ENCODE measurements at regions not wholly inside any gene's neighbourhood (a gene's known extent, or its start where the extent isn't known, plus 50 kb on each side); places are given as distances from the start of the nearest gene placed in this dataset.

DNA sequence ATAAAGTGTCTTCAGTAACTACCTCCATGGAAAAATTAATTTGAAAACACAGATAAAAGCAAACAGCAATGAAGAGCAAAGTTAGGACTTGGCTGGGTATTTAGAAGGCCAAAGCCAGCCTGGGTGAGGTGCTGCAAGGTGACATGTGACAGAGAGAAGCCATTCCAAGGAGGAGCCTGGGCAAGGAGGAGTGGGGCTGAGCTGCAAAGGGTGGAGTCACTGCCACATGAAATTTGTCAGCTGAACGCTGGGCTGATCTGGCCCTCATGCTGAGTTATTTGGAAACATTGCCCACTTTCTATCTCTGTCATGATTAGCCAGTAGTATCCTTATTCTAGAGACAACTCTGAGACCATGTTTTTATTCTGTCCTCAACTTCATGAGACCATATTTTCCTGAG is 76.3 kb downstream of the PERP start:
- Histone ChIP-seq H3K9me3 (ENCODE audit: control insufficient read depth in 2 of 3, insufficient read depth in 1 of 3, low read length in 3 of 3) (no peaks in the 10 kb centered on the region), H3K4me1 (ENCODE audit: control insufficient read depth in 2 of 3, insufficient read depth in 2 of 3, low read depth in 1 of 3, low read length in 3 of 3) (no peaks in the 10 kb centered on the region), H3K9ac (ENCODE audit: low read length in 3 of 3) (no peak overlapping the region), H3K27me3 (ENCODE audit: control insufficient read depth, insufficient read depth, low read length) (no peaks in the 10 kb centered on the region), H3K27ac (ENCODE audit: low read depth in 2 of 2, low read length in 2 of 2) (no peak overlapping the region), H3K36me3 (ENCODE audit: control insufficient read depth in 2 of 3, insufficient read depth in 3 of 3, low read length in 3 of 3) (no peaks in the 10 kb centered on the region), H3K4me3 (ENCODE audit: low read length in 3 of 3) (no peak overlapping the region)
- TF ChIP-seq, protein P1, sequence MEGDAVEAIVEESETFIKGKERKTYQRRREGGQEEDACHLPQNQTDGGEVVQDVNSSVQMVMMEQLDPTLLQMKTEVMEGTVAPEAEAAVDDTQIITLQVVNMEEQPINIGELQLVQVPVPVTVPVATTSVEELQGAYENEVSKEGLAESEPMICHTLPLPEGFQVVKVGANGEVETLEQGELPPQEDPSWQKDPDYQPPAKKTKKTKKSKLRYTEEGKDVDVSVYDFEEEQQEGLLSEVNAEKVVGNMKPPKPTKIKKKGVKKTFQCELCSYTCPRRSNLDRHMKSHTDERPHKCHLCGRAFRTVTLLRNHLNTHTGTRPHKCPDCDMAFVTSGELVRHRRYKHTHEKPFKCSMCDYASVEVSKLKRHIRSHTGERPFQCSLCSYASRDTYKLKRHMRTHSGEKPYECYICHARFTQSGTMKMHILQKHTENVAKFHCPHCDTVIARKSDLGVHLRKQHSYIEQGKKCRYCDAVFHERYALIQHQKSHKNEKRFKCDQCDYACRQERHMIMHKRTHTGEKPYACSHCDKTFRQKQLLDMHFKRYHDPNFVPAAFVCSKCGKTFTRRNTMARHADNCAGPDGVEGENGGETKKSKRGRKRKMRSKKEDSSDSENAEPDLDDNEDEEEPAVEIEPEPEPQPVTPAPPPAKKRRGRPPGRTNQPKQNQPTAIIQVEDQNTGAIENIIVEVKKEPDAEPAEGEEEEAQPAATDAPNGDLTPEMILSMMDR (IDR thresholded peaks at IDR 0.05; ENCODE audit: borderline replicate concordance, extremely low read depth, insufficient read depth), result no peak
- no peak for FAIRE-seq
- intact Hi-C loops (cut with DNase I), result no loop called here
- DNase-seq, result no peak

GRCh38 chr6:138031417-138031816 is 75.8 kb downstream of the PERP start:
- TF ChIP-seq, protein P1 (IDR thresholded peaks at IDR 0.05; ENCODE audit: borderline replicate concordance, extremely low read depth, insufficient read depth), result no peak
- intact Hi-C loops (cut with DNase I), result no loop called here
- no peak overlapping the region for H3K4me3 ChIP-seq (ENCODE audit: low read length in 3 of 3)
- no peak overlapping the region for H3K27ac ChIP-seq (ENCODE audit: low read depth in 2 of 2, low read length in 2 of 2)
- H3K9me3 ChIP-seq (ENCODE audit: control insufficient read depth in 2 of 3, insufficient read depth in 1 of 3, low read length in 3 of 3), result no peaks in the 10 kb centered on the region
- H3K4me1 ChIP-seq (ENCODE audit: control insufficient read depth in 2 of 3, insufficient read depth in 2 of 3, low read depth in 1 of 3, low read length in 3 of 3), result no peaks in the 10 kb centered on the region
- no peak overlapping the region for H3K9ac ChIP-seq (ENCODE audit: low read length in 3 of 3)
- no peaks in the 10 kb centered on the region for H3K27me3 ChIP-seq (ENCODE audit: control insufficient read depth, insufficient read depth, low read length)
- H3K36me3 ChIP-seq (ENCODE audit: control insufficient read depth in 2 of 3, insufficient read depth in 3 of 3, low read length in 3 of 3), result no peaks in the 10 kb centered on the region
- FAIRE-seq (no peak), DNase-seq (no peak)

GRCh38 chr6:138031850-138032249 is 75.4 kb downstream of the PERP start:
- Histone ChIP-seq H3K36me3 (ENCODE audit: control insufficient read depth in 2 of 3, insufficient read depth in 3 of 3, low read length in 3 of 3) (no peaks in the 10 kb centered on the region), H3K9me3 (ENCODE audit: control insufficient read depth in 2 of 3, insufficient read depth in 1 of 3, low read length in 3 of 3) (no peaks in the 10 kb centered on the region), H3K9ac (ENCODE audit: low read length in 3 of 3) (no peak overlapping the region), H3K4me3 (ENCODE audit: low read length in 3 of 3) (no peak overlapping the region), H3K27ac (ENCODE audit: low read depth in 2 of 2, low read length in 2 of 2) (no peak overlapping the region), H3K27me3 (ENCODE audit: control insufficient read depth, insufficient read depth, low read length) (no peaks in the 10 kb centered on the region), H3K4me1 (ENCODE audit: control insufficient read depth in 2 of 3, insufficient read depth in 2 of 3, low read depth in 1 of 3, low read length in 3 of 3) (no peaks in the 10 kb centered on the region)
- intact Hi-C loops (cut with DNase I), result no loop called here
- TF ChIP-seq, protein P1 (IDR thresholded peaks at IDR 0.05; ENCODE audit: borderline replicate concordance, extremely low read depth, insufficient read depth), result no peak
- no peak for DNase-seq
- FAIRE-seq, result no peak

GRCh38 chr6:138032571-138032970 is 74.6 kb downstream of the PERP start:
- H3K36me3 ChIP-seq (ENCODE audit: control insufficient read depth in 2 of 3, insufficient read depth in 3 of 3, low read length in 3 of 3), result no peaks in the 10 kb centered on the region
- no peak overlapping the region for H3K9ac ChIP-seq (ENCODE audit: low read length in 3 of 3)
- FAIRE-seq, result no peak

More at GRCh38 chr6:138032571-138032970, 74.6 kb downstream of the PERP start:
- H3K27me3 ChIP-seq (ENCODE audit: control insufficient read depth, insufficient read depth, low read length), result no peaks in the 10 kb centered on the region
- no peaks in the 10 kb centered on the region for H3K4me1 ChIP-seq (ENCODE audit: control insufficient read depth in 2 of 3, insufficient read depth in 2 of 3, low read depth in 1 of 3, low read length in 3 of 3)
- H3K9me3 ChIP-seq (ENCODE audit: control insufficient read depth in 2 of 3, insufficient read depth in 1 of 3, low read length in 3 of 3), result no peaks in the 10 kb centered on the region
- intact Hi-C loops (cut with DNase I), result no loop called here
- TF ChIP-seq, protein P1 (IDR thresholded peaks at IDR 0.05; ENCODE audit: borderline replicate concordance, extremely low read depth, insufficient read depth), result no peak
- no peak overlapping the region for H3K27ac ChIP-seq (ENCODE audit: low read depth in 2 of 2, low read length in 2 of 2)
- no peak for DNase-seq
- no peak overlapping the region for H3K4me3 ChIP-seq (ENCODE audit: low read length in 3 of 3)
